Endothelial cell of umbilical vein (primary cell): ENCODE measurements at regions not wholly inside any gene's neighbourhood (a gene's known extent, or its start where the extent isn't known, plus 50 kb on each side); places are given as distances from the start of the nearest gene placed in this dataset.

ENCODE experiments used
- BruUV-seq: library from RNA; stranded (reverse); fragments of 400-500 nt; replicated peaks from 2 replicates; lab custom pipeline; 2021; lab: Mats Ljungman, UMichigan
- CTCF ChIA-PET: fragments of 300-600, 350-600 bp; sonication (Branson Sonifier 250); formaldehyde crosslinking; loops from one replicate; lab custom pipeline; 2021; ENCODE audit warnings: antibody characterized with exemption, inconsistent platforms; lab: Charles Lee
- POLR2A ChIA-PET: fragments of 300-600, 350-600 bp; sonication (Branson Sonifier 250); formaldehyde crosslinking; loops from one replicate; lab custom pipeline; 2021; ENCODE audit warnings: antibody characterized with exemption, inconsistent platforms; lab: Charles Lee
- DNase-seq: peaks from one replicate; pipeline ENCODE4 v3.0.0-alpha.2; 2011; ENCODE audit warnings: low read depth, low spot score
- FAIRE-seq: peaks from 2 replicates; lab custom pipeline; 2011; peaks lifted over from hg19 to GRCh38; lab: Jason Lieb, UNC
- H2AFZ ChIP-seq: 2 replicates; pipeline ENCODE4 v1.6.0; 2012; ENCODE audit warnings: low read depth, low read length, control low read depth, inconsistent platforms
- H3K27ac ChIP-seq: 2 replicates; pipeline ENCODE4 v1.5.1; 2011; ENCODE audit warnings: low read depth, mild to moderate bottlenecking, control low read depth, low read length, moderate library complexity; ENCODE audit not compliant: insufficient read depth
- H3K27me3 ChIP-seq, 2 experiments: 2 replicates each; pipeline versions ENCODE4 v1.6.0 to v1.6.1; 2011; ENCODE audit warnings: low read length in 2 of 2, mixed read lengths in 1 of 2; ENCODE audit not compliant: control insufficient read depth in 2 of 2, insufficient read depth in 2 of 2
- H3K36me3 ChIP-seq, 2 experiments: 2 replicates in 1 of 2; 3 replicates in 1 of 2; pipeline ENCODE4 v1.5.1; 2011; ENCODE audit warnings: low read length in 2 of 2, mild to moderate bottlenecking in 1 of 2, moderate library complexity in 1 of 2; ENCODE audit not compliant: control insufficient read depth in 2 of 2, insufficient read depth in 2 of 2; ENCODE audit errors: extremely low read depth in 1 of 2
- H3K4me1 ChIP-seq: 3 replicates; pipeline ENCODE4 v1.5.1; 2011; ENCODE audit warnings: mild to moderate bottlenecking, low read length; ENCODE audit not compliant: control insufficient read depth, insufficient read depth; ENCODE audit errors: extremely low read depth
- H3K4me2 ChIP-seq: 2 replicates; pipeline ENCODE4 v1.6.1; 2011; ENCODE audit warnings: low read length, control low read depth, mixed read lengths; ENCODE audit not compliant: insufficient read depth
- H3K4me3 ChIP-seq, 3 experiments: fragments of 200-600 bp in 1 of 3; sonication (generic), shearing (Covaris generic) in 1 of 3; replicated peaks in 1 of 3; 2 replicates each; pipeline ENCODE4 v1.5.1; 2011 to 2016; ENCODE audit warnings: control low read depth in 3 of 3, low read length in 3 of 3, mild to moderate bottlenecking in 2 of 3, inconsistent platforms in 1 of 3, low read depth in 1 of 3, moderate library complexity in 1 of 3; ENCODE audit not compliant: insufficient read depth in 1 of 3
- H3K79me2 ChIP-seq: 2 replicates; pipeline ENCODE4 v1.6.0; 2012; ENCODE audit warnings: low read length, inconsistent platforms; ENCODE audit not compliant: control insufficient read depth, insufficient read depth
- H3K9ac ChIP-seq: replicated peaks from 2 replicates; pipeline ENCODE3; 2011; ENCODE audit warnings: low read length, control low read depth; ENCODE audit not compliant: insufficient read depth; ENCODE audit errors: extremely low read depth
- H3K9me1 ChIP-seq: replicated peaks from 3 replicates; pipeline ENCODE4 v1.6.0; 2011; ENCODE audit warnings: mild to moderate bottlenecking, low read length; ENCODE audit not compliant: control insufficient read depth, insufficient read depth; ENCODE audit errors: extremely low read depth
- H3K9me3 ChIP-seq: replicated peaks from 2 replicates; pipeline ENCODE4 v1.5.1; 2012; ENCODE audit warnings: low read length, inconsistent platforms; ENCODE audit not compliant: control insufficient read depth, insufficient read depth
- H4K20me1 ChIP-seq: replicated peaks from 2 replicates; pipeline ENCODE3; 2011; ENCODE audit warnings: mild to moderate bottlenecking, low read length; ENCODE audit not compliant: control insufficient read depth, insufficient read depth; ENCODE audit errors: extremely low read depth
- EZH2 ChIP-seq: IDR thresholded peaks from 2 replicates; pipeline ENCODE4 v1.6.1; 2012; ENCODE audit warnings: borderline replicate concordance, low read depth, mild to moderate bottlenecking, moderate library complexity, low read length, inconsistent platforms; ENCODE audit not compliant: severe bottlenecking
- FOS ChIP-seq: IDR thresholded peaks from 2 replicates; pipeline ENCODE4 v1.6.1; 2011; ENCODE audit warnings: mild to moderate bottlenecking, low read length, moderate library complexity, borderline replicate concordance; ENCODE audit not compliant: insufficient read depth
- GATA2 ChIP-seq: IDR thresholded peaks from 2 replicates; pipeline ENCODE4 v1.7.0; 2011; ENCODE audit warnings: low read depth, mild to moderate bottlenecking, moderate library complexity, mixed read lengths, low read length; ENCODE audit not compliant: insufficient read length, insufficient read depth
- JUN ChIP-seq: IDR thresholded peaks from 2 replicates; pipeline ENCODE4 v1.6.1; 2011; ENCODE audit warnings: borderline replicate concordance, low read depth; ENCODE audit not compliant: insufficient read length, insufficient read depth
- MYC ChIP-seq: IDR thresholded peaks from one replicate; pipeline ENCODE4 v1.6.1; 2011; ENCODE audit warnings: mild to moderate bottlenecking, low read depth, low read length
- POLR2A ChIP-seq: IDR thresholded peaks from 2 replicates; pipeline ENCODE4 v1.6.1; 2012; ENCODE audit warnings: low read depth, mild to moderate bottlenecking, control low read depth, low read length
- POLR2AphosphoS5 ChIP-seq: IDR thresholded peaks from 2 replicates; pipeline ENCODE4 v1.6.1; 2012; ENCODE audit warnings: low read depth, mild to moderate bottlenecking, control low read depth, low read length, moderate library complexity; ENCODE audit not compliant: insufficient read depth
- dilution Hi-C: fragments of 300-500 bp; cut with MboI; formaldehyde crosslinking; loops from one replicate; pipeline ENCODE4 v1.15.0; 2019; ENCODE audit warnings: low sequenced_read_pairs; ENCODE audit not compliant: extremely low pct_ligation_motif_present
- intact Hi-C: fragments of 100-400 bp; cut with micrococcal nuclease; formaldehyde crosslinking; loops from one replicate; pipeline ENCODE4 v1.10.0; 2022
- TF ChIP-seq, protein P1 (sequence below), 2 donors: IDR thresholded peaks; 1 replicate in 1 of 2; 2 replicates in 1 of 2; pipeline ENCODE4 v1.5.1; 2011; ENCODE audit warnings: low read length in 2 of 2, mild to moderate bottlenecking in 2 of 2, moderate library complexity in 2 of 2, control low read depth in 1 of 2, inconsistent platforms in 1 of 2, low read depth in 1 of 2; ENCODE audit not compliant: insufficient read depth in 1 of 2; ENCODE audit errors: extremely low read depth in 1 of 2
- TF ChIP-seq, protein P2 (sequence below): IDR thresholded peaks from 2 replicates; pipeline ENCODE4 v1.6.1; 2011; ENCODE audit not compliant: insufficient read depth, insufficient read length

DNA sequence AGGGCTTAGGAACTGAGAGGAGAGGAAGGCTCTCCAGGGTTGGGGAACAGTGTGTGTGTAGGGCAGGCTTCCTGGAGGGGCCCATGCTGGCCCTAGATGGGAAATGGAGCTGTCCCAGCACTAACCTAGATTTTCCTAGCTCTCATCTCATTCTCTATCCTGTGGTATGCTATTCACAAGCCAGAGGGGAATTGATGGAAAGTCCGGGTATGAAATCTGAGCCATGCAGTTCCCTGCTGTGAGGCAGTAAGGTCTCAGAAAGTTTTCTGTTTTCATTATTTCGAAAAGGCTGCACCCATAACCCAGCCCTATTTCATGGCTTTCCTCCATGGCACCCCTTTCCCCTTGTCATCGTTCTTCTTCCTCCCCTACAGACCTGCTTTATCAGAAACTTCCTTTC lies 220.3 kb downstream of the RPS24 start:
- Histone ChIP-seq H3K79me2 (no peaks in the 10 kb centered on the region), H3K27ac (no peak overlapping the region), H3K9me1 (no peaks in the 10 kb centered on the region), H3K4me1 (peaks cover 16% of the 10 kb centered on the region), H3K4me3 (no peak overlapping the region), H3K9me3 (no peaks in the 10 kb centered on the region), H3K36me3 (no peaks in the 10 kb centered on the region), H3K27me3 (no peaks in the 10 kb centered on the region), H3K4me2 (no peak overlapping the region), H3K9ac (no peak overlapping the region), H2AFZ (no peak overlapping the region), H4K20me1 (no peaks in the 10 kb centered on the region)
- TF ChIP-seq MYC (no peak), JUN (no peak), FOS (no peak), EZH2 (no peak), GATA2 (no peak), POLR2A (no peak), POLR2AphosphoS5 (no peak)
- TF ChIP-seq, protein P1, sequence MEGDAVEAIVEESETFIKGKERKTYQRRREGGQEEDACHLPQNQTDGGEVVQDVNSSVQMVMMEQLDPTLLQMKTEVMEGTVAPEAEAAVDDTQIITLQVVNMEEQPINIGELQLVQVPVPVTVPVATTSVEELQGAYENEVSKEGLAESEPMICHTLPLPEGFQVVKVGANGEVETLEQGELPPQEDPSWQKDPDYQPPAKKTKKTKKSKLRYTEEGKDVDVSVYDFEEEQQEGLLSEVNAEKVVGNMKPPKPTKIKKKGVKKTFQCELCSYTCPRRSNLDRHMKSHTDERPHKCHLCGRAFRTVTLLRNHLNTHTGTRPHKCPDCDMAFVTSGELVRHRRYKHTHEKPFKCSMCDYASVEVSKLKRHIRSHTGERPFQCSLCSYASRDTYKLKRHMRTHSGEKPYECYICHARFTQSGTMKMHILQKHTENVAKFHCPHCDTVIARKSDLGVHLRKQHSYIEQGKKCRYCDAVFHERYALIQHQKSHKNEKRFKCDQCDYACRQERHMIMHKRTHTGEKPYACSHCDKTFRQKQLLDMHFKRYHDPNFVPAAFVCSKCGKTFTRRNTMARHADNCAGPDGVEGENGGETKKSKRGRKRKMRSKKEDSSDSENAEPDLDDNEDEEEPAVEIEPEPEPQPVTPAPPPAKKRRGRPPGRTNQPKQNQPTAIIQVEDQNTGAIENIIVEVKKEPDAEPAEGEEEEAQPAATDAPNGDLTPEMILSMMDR (IDR thresholded peaks at IDR 0.05; ENCODE audit: extremely low read depth in 1 of 2, insufficient read depth in 1 of 2, low read depth in 1 of 2, low read length in 2 of 2) = no peak
- TF ChIP-seq, protein P2, sequence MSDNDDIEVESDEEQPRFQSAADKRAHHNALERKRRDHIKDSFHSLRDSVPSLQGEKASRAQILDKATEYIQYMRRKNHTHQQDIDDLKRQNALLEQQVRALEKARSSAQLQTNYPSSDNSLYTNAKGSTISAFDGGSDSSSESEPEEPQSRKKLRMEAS = no peak
- intact Hi-C loops (no loop called here), dilution Hi-C loops (no loop called here)
- FAIRE-seq (no peak), DNase-seq (no peak)
- POLR2A ChIA-PET = no interaction called here
- CTCF ChIA-PET = no interaction called here
- BruUV-seq = no TSS peak
